ENCODE measurements at regions not wholly inside any gene's neighbourhood (a gene's known extent, or its start where the extent isn't known, plus 50 kb on each side); places are given as distances from the start of the nearest gene placed in this dataset.

DNA sequence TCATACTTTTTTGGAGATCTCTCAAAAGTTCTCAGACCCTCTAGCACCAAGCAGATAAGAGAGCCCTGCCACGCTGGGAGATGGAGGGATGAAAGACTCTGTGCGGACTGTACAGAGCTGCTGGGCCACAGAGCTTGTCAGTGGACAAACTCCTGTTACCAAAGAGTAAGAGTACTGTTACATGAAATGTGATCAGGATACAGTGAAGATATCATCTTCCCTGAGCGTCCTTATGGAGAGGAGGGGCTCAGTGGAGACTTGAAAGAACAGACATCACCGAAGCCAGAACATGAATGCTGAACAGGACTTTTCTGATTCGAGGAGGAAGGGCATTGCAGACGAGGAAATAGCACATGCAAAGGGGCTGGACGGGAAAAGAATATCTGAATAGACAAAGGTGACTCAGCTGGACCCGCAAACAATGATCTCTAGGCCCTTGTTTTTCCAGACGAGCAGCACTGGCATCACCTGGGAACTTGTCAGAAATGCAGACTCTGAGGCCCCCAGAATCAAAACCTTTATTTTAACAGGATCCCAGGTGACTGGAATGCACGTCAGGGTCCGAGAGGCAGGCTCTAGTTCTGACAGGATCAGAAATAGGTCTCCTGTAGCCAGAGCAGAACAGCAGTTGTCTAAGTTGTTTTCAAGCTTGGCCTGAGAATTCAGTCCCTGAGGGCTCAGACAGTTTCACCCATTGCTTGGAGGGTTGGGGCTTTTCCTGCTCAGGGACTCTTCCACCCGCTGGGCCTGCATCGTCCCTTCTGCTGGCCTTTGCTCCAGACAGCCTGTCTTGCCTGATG lies 277.9 kb downstream of the RPLP1 start:
- no peak for DNase-seq (ENCODE audit: low read depth in 4 of 4, low spot score in 3 of 4)

DNA sequence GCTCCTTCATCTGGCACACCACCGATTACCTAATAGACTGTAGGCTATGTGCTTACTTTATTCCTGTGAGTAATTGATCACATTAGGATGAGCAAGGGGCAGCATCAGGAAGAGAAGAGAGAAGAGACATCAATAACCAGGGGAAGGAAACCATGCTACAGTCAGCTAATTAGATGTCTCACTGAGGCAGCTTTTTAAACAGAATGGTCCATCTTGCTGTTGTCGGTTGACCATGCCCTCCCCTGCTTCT lies 278.4 kb downstream of the RPLP1 start:
- DNase-seq (ENCODE audit: low read depth in 4 of 4, low spot score in 3 of 4), result no peak

DNA sequence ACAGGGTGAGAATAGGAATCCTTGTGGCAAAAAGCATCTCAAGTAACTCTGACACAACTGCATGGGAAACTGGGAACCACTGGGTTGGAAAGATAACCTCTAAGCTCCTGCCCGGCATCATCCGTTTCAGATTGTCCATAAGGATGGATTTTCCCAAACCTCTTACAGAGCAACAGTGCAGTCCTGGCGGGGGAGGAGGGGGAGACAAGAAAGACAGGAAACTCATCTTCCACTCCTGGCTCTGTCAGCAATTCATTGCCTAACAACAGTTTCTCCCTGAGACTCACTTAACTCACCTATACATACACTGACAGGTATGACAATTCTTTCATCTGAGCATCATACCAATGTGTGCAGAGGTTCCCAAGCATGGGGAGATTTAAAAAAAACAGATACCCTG lies 279.0 kb downstream of the RPLP1 start:
- no peak for DNase-seq (ENCODE audit: low read depth in 4 of 4, low spot score in 3 of 4)

DNA sequence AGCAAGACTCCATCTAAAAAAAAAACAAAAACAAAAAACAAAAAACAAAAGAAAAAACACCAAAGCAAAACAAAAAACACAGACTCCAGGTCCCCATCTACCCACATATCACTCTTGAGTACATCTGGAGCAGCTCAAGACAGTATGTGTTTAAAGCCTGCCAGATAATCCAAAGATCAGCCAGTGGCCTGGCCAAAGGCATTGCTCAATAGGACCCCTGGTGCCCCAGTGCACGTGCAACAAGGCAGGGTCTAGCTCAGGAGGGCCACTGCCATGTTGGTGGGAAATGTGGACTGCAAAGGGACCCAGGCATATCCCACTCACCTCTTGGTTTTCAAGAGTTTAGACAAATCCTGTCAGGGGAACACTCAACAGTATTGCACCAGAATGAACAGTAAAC lies 279.5 kb downstream of the RPLP1 start:
- no peak for DNase-seq (ENCODE audit: low read depth in 4 of 4, low spot score in 3 of 4)

DNA sequence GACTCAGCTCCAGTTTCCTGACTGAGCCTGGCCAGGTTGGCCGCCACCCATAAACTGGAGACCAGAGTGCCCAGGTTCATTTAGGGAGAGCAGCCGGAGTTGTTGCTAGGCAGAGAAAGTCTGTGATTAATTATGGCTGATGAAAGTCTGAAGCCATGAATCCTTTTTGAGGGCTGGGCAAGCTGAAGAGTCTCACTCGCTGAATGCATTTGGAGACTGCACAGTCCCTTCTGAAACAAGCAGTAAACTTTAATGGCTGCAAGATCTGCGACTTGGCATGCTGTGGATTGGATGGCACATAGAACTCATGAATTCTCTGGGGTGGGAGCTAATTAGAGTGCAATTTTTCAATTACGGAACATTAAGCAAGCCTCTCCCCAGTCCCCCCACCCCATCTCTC lies 282.1 kb downstream of the RPLP1 start:
- DNase-seq (ENCODE audit: low read depth in 4 of 4, low spot score in 3 of 4), result no peak

DNA sequence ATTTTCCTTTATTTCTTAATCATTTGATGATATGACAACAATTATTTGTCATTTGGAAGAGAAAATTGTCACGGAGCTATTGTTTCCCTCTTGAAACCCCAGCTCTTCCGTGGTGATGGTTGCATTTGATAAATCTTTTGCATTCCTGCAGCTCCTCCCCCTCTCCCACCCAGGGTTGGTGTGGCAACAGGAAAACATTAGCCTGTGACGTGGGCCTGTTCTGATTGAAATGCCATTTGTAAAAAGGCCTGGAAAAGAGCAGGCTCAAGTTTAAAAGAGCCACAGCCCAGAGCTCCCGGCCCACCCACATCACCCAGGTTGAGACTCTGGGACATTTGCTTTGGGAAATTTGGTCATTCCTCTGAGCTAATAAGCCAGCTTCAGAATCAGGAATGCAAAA lies 282.5 kb downstream of the RPLP1 start:
- DNase-seq (ENCODE audit: low read depth in 4 of 4, low spot score in 3 of 4), result peak in 3 of 4 donors; percentile 43 to 67 (median 52)

DNA sequence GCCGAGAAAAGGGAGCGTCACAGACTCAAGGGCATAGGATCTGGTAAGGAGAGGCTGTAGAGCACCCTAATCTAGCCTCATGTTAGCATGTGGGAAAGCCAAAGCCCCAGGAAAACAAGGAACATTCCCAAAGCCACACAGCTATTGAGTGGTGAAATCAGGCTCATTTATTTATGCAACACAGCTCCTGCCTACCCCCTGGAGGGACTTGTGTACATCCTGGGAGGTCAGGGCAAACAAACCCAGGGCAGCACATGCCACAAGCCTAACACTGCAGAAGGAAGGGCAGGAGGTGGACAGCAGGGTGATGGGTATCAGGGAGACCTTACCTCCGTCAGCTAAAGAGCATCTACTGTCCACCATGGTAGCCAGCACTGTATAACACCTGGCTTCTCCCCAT lies 283.5 kb downstream of the RPLP1 start:
- no peak for DNase-seq (ENCODE audit: low read depth in 4 of 4, low spot score in 3 of 4)

DNA sequence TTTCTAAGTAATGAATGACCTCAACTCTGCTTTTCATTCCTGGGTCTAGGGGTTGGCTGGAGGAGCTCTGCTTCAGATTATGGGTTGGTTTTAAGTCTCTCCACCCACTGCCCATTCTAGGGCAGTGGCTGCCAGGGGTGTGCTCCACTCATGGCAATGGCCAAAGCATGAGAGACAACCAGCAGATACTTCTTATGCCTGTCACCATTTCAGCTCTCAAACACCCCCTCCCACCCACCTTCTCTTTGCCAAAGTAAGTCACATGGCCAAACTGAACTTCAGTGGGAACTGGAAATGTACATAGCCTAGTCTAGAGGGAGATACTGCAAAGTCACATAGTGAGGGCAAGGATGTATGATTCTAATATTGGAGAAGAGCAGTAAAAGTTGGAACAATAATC lies 285.3 kb downstream of the RPLP1 start:
- DNase-seq (ENCODE audit: low read depth in 4 of 4, low spot score in 3 of 4), result no peak

DNA sequence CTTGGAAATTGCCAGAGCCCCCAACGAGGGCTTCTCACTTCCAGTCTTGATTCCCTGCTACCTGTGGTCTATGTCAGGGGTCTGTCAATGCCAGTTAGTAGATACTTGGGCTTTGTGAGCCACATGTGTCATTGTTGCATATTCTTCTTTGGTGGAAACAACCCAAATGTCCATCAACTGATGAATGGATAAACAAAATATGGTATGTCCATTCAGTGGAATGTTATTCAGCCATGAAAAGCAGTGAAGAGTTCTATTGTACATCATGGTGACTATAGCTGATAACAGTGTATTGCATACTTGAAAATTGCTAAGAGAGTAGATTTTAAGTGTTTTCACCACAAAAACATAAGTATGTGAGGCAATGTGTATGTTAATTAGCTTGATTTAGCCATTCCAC lies 288.1 kb downstream of the RPLP1 start:
- DNase-seq (ENCODE audit: low read depth in 4 of 4, low spot score in 3 of 4), result no peak

DNA sequence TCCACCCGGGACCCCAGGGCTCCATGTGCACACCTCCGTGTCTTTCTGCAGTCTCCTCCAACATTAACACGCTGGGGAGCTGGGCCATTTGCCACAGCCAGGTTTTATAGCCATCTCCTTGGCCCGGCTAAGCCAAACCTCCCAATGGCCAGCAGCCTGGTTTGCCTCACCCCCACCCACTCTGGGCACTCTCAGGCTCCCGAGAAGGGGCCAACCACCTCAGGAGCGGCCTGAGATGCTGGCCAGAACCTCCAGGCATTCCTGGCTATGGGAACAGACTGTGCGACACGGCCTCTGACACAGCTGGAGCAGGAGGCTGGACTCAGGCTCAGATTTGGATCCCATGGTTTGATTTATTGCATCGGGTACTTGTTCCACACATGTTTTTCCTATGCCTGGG lies 289.7 kb downstream of the RPLP1 start:
- no peak for DNase-seq (ENCODE audit: low read depth in 4 of 4, low spot score in 3 of 4)

DNA sequence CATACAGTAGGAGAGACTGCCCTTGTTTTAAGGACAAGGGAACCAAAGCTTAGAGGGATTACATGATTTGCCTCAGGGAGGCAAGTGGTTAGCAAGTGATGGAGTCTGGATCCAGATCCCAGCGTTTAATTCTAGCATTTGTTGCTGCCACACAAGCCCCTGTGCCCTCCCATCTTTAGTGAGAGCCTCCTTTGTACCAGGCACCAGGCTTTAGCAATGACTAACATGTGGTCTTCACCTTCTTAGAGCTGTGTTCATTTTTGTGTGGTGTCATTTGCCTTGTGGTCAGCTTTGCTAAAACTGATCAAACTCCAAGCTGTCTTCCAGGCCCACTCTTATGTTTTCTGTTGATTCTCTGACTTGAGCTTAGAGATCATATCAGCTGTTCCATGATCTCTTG lies 290.5 kb downstream of the RPLP1 start:
- no peak for DNase-seq (ENCODE audit: low read depth in 4 of 4, low spot score in 3 of 4)

DNA sequence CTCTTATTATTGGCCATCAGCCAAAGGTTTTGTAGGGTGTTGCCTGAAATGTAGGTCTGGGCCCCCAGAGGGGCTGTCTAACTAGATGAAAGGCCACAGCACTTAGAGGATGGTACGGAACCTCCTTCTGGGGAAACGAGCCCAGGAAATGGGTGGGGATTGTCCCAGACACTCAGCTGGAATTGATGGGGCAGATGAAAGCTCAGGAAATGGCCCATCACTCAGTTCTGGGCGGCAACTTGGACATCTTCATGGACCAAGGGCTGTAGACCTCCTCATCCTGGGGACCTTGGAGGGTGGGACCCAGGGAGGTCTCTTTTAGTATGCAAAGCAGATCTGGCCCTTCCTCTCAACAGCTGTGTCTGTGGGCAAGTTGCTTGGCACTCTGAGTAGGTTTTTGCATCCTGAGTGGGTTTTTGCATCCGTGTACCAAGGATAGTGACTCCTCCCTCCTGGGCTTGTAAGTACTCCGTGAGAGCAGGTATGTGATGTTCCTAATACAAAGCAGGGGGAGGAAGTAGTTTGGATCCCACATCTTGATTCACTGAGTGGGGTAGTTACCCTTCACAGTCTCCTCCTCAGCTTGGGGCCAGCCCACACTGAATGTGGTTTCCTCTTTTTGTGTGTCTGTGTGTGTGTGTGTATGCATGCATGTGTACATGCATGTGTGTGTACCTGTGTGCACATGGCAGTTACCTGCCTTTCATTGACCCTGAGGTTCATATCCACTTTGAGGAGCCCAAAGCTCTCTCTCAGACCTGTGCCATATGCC lies 292.0 kb downstream of the RPLP1 start:
- DNase-seq (ENCODE audit: low read depth in 4 of 4, low spot score in 3 of 4), result no peak

DNA sequence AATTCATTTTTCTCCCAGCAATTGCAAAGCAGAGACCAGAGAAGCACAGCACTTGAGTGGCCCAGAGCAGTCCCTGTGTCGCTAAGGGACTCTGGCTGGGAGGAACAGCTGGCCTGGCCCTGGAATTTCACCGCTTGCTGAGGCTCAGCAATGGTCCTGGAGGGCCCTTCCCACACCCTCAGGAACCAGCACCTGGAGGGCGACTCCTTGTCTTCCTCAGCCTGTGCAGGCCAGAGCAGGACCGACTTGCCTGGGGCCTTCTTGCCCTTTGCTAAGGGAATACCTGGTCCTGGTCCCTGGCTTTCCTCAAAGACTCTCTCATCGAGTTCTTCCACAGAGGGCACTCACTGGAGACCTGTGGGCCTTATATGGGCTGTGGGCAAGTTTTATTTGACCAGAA lies 294.6 kb downstream of the RPLP1 start:
- DNase-seq (ENCODE audit: low read depth in 4 of 4, low spot score in 3 of 4), result no peak

DNA sequence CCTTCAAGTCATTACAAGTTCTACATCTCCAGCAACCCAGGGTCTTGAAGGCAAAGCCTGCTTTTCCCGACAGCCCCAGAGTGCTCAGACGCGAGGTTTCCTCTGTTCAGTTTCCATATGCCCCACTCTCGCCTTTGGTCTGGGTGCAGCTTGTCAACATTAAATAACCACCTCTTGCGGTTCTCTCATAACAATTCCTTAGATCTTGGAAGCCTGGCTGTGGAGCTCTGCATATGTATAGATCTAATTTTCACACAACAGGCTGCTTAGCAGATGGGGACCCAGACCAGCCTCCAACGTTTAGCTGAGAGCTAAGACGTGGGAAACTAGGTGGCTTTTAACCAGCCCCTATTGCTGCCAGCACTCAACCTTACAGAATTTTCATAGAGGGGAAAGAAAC lies 295.5 kb downstream of the RPLP1 start:
- no peak for DNase-seq (ENCODE audit: low read depth in 4 of 4, low spot score in 3 of 4)

DNA sequence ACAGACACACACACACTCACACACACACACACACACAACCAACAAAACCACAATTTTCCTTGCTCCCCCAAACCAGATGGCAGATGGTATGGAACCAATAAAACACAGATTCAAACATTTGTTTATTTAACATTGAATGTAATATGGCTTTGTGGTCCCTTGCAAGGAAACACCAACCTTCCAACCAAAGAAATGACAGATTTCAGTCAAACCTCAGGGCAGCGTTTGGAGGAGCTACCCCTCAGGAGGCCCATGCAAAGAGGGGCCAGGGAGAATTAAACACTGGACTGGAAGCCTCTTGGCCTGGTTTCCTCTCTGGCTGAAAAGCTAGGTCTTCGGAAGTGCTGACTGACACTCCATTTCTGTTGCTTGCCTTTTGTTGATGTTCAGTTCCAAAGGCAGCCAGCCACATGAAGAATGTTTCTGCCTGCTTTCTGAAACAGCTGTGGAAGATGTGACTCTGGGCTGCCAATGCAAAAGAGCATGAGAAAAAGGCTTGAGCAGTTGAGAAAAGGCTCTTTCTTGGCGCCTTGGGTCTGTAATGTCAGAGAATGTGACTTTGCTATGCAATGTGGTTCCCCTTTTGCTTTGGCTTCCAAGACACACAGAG lies 296.1 kb downstream of the RPLP1 start:
- DNase-seq (ENCODE audit: low read depth in 4 of 4, low spot score in 3 of 4), result no peak

DNA sequence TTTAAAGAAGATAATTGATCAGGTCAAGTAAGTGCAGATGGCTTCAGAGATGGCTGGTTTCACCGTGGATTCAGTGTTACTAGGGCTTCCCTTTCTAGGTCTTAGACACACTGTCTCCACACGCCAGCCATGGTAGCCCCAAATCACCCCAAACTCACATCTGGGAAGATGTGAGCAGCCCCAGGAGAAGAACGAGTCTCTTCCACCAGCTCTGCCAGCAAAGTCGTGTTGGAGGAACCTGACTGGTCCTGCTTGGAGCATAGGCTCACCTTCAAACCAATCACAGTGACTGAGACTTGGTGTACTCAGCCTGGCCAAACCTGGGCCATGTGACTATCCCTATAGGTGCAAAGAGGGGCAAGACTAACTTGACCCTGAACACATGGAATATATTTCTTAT lies 296.7 kb downstream of the RPLP1 start:
- no peak for DNase-seq (ENCODE audit: low read depth in 4 of 4, low spot score in 3 of 4)

DNA sequence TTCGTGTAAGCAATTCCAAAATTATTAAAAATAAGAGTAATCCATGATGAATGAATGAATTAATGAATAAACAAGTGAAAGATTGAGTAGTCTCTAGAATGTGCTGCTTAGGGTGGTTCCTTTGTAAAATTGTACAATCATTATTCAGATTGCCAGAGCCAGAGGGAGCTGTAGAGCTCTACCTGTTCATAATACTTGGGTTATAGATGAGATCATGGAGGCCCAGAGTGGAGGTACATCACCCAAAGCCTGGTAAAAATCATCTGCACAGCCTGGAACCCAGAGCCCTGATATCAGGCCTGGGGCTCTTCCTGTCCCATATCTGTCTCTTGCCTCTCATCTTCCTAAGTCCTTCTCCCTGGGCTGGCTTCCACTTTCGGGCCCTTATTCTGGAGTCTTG lies 297.2 kb downstream of the RPLP1 start:
- DNase-seq (ENCODE audit: low read depth in 4 of 4, low spot score in 3 of 4), result no peak

DNA sequence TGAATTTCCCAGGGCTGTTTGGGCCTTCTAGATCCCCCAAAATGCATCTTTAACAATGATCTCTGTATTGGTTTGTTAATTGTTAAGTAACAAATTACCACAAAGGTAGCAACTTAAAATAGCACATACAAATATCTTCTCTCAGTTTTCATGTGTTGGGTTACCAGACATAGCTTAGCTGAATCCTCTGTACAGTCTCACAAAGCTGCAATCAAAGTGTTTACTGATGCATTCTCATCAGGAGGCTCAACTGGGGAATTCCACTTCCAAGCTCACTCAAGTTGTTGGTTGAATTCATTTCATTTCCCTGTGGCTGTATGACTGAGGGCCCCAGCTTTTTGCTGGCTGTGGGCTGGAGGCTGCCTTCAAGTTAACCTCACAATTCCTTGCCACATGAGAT lies 297.6 kb downstream of the RPLP1 start:
- DNase-seq (ENCODE audit: low read depth in 4 of 4, low spot score in 3 of 4), result no peak

DNA sequence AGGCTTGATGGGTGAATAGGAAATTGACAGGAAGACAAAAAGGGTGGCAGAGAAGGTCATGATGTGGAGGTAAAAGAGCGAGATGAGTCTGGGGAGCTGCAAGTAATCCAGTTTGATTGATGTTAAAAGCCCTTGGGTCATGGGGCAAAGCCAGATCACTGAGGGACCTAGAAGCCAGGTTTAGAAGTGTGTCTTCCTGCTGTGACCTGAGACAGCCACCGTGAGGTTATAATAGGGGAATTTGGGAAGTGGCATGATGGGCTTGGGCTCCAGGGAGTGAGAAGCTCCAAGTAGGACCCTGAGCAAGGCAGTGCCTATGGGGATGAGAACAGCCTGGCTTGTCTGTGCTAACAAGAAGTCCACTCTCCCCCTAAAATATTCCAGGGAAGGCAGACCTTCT lies 298.5 kb downstream of the RPLP1 start:
- no peak for DNase-seq (ENCODE audit: low read depth in 4 of 4, low spot score in 3 of 4)

DNA sequence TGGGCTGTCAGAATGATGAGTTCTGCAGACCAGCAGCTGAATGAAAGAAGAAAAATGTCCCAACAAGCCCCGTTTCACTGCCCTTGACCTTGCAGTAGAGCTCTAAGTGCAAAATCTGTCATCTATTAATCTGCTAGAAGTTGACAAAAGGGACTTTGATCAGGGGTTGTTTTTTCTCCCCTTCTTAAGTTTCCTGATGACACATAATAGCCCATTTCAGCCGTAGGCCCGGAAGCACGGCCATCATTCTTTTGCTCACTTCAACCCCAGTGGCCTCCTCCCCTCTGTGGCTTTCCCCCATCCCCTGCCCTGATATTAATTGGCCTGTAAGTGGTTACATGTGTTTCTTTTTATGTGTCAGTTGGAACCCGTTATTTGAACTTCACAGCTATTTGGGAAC lies 298.9 kb downstream of the RPLP1 start:
- DNase-seq (ENCODE audit: low read depth in 4 of 4, low spot score in 3 of 4), result peak in 2 of 4 donors; percentile 45 to 68

DNA sequence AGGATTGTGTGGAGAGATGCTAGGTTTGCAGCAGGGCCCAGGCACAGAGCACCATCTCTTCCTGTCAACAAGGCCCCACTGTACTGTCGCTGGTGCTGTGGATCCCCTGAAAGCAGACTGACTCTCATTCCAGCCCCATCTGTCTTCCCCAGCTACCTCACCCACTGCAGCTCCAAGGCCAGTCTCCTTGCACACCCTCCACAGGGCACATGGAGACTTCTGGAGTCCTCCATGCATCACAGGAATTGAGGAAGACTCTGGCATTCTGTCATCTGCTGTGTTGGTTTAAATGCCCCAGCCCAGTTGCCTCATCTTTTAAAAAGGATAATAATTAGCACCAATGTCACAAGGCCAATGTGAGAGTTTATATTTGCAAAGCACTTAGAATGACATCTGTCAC lies 301.2 kb downstream of the RPLP1 start:
- DNase-seq (ENCODE audit: low read depth in 4 of 4, low spot score in 3 of 4), result no peak

DNA sequence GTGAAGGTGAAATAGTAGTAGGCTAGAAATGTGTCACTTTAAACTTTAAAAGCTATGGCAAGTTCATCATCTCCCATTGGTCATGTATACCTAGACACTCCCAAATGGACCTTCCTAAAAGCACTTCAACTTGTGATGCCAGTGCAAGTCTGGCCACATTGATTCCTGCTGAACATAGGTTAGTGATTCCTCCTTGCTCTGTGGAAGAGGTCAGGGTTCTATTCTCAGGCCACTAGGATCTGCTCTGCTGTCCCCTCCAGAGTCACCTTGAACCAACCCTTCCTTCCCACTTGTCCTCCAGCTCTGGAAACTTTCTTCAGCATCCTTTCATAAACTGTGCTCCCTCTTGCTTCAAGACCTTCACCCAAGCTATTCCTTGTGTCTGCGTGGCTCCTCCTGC lies 301.7 kb downstream of the RPLP1 start:
- DNase-seq (ENCODE audit: low read depth in 4 of 4, low spot score in 3 of 4), result no peak

Data from right renal pelvis (tissue), 4 donors.